ENCODE measurements at regions not wholly inside any gene's neighbourhood (a gene's known extent, or its start where the extent isn't known, plus 50 kb on each side); places are given as distances from the start of the nearest gene placed in this dataset.

DNA sequence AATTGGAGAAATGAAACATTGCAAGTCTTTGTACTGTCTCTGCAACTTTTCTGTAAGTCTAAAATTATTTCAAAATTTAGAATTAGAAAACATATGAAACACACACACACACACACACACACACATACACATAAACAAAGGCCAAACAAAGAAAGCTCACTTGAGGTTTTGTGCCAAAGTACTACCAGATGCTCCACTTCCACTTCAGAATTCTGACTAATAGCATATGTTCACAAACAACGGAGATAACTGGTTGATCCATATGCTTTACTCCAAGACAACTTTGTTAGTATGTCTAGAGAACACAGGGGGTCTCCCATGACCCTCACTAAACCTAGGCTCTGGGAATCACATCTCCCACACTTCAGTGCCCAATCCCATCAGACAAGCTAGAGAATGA lies 133.8 kb upstream of the CLEC14A start:
- TF ChIP-seq, protein P1, sequence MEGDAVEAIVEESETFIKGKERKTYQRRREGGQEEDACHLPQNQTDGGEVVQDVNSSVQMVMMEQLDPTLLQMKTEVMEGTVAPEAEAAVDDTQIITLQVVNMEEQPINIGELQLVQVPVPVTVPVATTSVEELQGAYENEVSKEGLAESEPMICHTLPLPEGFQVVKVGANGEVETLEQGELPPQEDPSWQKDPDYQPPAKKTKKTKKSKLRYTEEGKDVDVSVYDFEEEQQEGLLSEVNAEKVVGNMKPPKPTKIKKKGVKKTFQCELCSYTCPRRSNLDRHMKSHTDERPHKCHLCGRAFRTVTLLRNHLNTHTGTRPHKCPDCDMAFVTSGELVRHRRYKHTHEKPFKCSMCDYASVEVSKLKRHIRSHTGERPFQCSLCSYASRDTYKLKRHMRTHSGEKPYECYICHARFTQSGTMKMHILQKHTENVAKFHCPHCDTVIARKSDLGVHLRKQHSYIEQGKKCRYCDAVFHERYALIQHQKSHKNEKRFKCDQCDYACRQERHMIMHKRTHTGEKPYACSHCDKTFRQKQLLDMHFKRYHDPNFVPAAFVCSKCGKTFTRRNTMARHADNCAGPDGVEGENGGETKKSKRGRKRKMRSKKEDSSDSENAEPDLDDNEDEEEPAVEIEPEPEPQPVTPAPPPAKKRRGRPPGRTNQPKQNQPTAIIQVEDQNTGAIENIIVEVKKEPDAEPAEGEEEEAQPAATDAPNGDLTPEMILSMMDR (IDR thresholded peaks at IDR 0.05; ENCODE audit: poor library complexity): no peak
- TF ChIP-seq EZH2 (IDR thresholded peaks at IDR 0.05; ENCODE audit: borderline replicate concordance) (no peak), EZH2phosphoT487 (IDR thresholded peaks at IDR 0.05; ENCODE audit: low read depth, severe bottlenecking, unreplicated experiment) (no peak)
